ENCODE measurements at regions not wholly inside any gene's neighbourhood (a gene's known extent, or its start where the extent isn't known, plus 50 kb on each side); places are given as distances from the start of the nearest gene placed in this dataset.

DNA sequence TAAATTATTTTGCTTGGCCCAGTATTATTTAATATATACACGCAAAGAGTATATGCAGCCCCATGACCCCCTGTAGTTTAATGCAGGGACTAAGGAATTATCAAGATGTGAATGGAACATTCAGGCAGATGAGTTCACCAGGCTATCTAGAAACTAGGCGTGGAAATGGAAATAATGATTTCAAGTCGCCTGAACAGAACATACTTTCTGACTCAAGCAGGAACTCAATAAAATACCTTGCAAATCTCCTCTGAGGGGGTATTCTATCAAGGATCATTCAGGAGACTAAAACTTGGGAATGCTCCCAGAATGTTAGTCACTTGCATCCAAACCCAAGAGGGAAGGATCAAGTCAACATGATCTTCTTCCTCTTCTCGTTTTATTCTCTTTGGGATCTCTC lies 59.6 kb upstream of the RASSF6 start:
- DNase-seq (ENCODE audit: extremely low spot score, unreplicated experiment): no peak
- no peak overlapping the region for H3K4me3 Mint-ChIP-seq (ENCODE audit: unreplicated experiment)
- TF ChIP-seq, protein P1, sequence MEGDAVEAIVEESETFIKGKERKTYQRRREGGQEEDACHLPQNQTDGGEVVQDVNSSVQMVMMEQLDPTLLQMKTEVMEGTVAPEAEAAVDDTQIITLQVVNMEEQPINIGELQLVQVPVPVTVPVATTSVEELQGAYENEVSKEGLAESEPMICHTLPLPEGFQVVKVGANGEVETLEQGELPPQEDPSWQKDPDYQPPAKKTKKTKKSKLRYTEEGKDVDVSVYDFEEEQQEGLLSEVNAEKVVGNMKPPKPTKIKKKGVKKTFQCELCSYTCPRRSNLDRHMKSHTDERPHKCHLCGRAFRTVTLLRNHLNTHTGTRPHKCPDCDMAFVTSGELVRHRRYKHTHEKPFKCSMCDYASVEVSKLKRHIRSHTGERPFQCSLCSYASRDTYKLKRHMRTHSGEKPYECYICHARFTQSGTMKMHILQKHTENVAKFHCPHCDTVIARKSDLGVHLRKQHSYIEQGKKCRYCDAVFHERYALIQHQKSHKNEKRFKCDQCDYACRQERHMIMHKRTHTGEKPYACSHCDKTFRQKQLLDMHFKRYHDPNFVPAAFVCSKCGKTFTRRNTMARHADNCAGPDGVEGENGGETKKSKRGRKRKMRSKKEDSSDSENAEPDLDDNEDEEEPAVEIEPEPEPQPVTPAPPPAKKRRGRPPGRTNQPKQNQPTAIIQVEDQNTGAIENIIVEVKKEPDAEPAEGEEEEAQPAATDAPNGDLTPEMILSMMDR (IDR thresholded peaks at IDR 0.05): no peak
- no peaks in the 10 kb centered on the region for H3K27me3 Mint-ChIP-seq (ENCODE audit: unreplicated experiment)
- H3K36me3 Mint-ChIP-seq (ENCODE audit: unreplicated experiment): no peaks in the 10 kb centered on the region
- peaks cover 54% of the 10 kb centered on the region for H3K4me1 Mint-ChIP-seq (ENCODE audit: unreplicated experiment)
- peak overlapping the region; percentile 35 for H3K27ac Mint-ChIP-seq (ENCODE audit: unreplicated experiment)
- no peaks in the 10 kb centered on the region for H3K9me3 Mint-ChIP-seq (ENCODE audit: unreplicated experiment)

- no peak for DNase-seq (ENCODE audit: extremely low spot score, unreplicated experiment)
- Mint-ChIP-seq H3K9me3 (ENCODE audit: unreplicated experiment) (no peaks in the 10 kb centered on the region), H3K4me1 (ENCODE audit: unreplicated experiment) (peaks cover 42% of the 10 kb centered on the region), H3K36me3 (ENCODE audit: unreplicated experiment) (no peaks in the 10 kb centered on the region), H3K27me3 (ENCODE audit: unreplicated experiment) (no peaks in the 10 kb centered on the region), H3K4me3 (ENCODE audit: unreplicated experiment) (no peak overlapping the region), H3K27ac (ENCODE audit: unreplicated experiment) (no peak overlapping the region)
- TF ChIP-seq, protein P1 (IDR thresholded peaks at IDR 0.05): no peak
Observed at GRCh38 chr4:73681776-73682175, 58.6 kb upstream of the CXCL8 start.

GRCh38 chr4:73682508-73682907 lies 57.9 kb upstream of the CXCL8 start:
- H3K4me3 Mint-ChIP-seq (ENCODE audit: unreplicated experiment): no peak overlapping the region
- H3K27ac Mint-ChIP-seq (ENCODE audit: unreplicated experiment): no peak overlapping the region
- H3K9me3 Mint-ChIP-seq (ENCODE audit: unreplicated experiment): peaks cover 3% of the 10 kb centered on the region
- peaks cover 38% of the 10 kb centered on the region for H3K4me1 Mint-ChIP-seq (ENCODE audit: unreplicated experiment)
- DNase-seq (ENCODE audit: extremely low spot score, unreplicated experiment): no peak
- H3K27me3 Mint-ChIP-seq (ENCODE audit: unreplicated experiment): no peaks in the 10 kb centered on the region
- no peaks in the 10 kb centered on the region for H3K36me3 Mint-ChIP-seq (ENCODE audit: unreplicated experiment)
- TF ChIP-seq, protein P1 (IDR thresholded peaks at IDR 0.05): no peak

- Mint-ChIP-seq H3K36me3 (ENCODE audit: unreplicated experiment) (no peaks in the 10 kb centered on the region), H3K27ac (ENCODE audit: unreplicated experiment) (no peak overlapping the region), H3K27me3 (ENCODE audit: unreplicated experiment) (no peaks in the 10 kb centered on the region), H3K4me1 (ENCODE audit: unreplicated experiment) (peaks cover 35% of the 10 kb centered on the region), H3K4me3 (ENCODE audit: unreplicated experiment) (no peak overlapping the region), H3K9me3 (ENCODE audit: unreplicated experiment) (peaks cover 3% of the 10 kb centered on the region)
- no peak for DNase-seq (ENCODE audit: extremely low spot score, unreplicated experiment)
- TF ChIP-seq, protein P1 (IDR thresholded peaks at IDR 0.05): no peak
Observed at GRCh38 chr4:73683033-73683432, 57.3 kb upstream of the CXCL8 start.

DNA sequence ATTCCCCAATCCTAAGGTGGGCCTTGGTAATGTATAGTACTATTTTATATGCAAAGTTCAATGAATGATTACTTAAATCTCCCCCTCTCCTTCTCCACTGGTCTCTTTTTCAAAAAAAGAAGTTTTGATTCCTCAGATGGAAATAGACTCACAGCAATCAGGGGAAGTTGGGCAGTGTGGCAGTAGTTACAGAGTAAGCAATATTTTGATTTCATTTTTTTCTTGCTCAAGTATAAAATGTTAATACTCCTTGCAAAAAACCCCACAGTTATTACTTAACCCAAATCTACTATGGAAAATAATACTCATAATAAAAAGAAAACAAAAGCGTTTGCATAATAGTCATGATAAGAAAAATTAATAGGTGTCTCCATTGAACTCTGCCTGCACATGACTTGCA lies 56.9 kb upstream of the CXCL8 start:
- no peak for DNase-seq (ENCODE audit: extremely low spot score, unreplicated experiment)
- Mint-ChIP-seq H3K36me3 (ENCODE audit: unreplicated experiment) (no peaks in the 10 kb centered on the region), H3K27ac (ENCODE audit: unreplicated experiment) (no peak overlapping the region), H3K27me3 (ENCODE audit: unreplicated experiment) (no peaks in the 10 kb centered on the region), H3K4me3 (ENCODE audit: unreplicated experiment) (no peak overlapping the region), H3K9me3 (ENCODE audit: unreplicated experiment) (peaks cover 3% of the 10 kb centered on the region), H3K4me1 (ENCODE audit: unreplicated experiment) (peaks cover 35% of the 10 kb centered on the region)
- TF ChIP-seq, protein P1 (IDR thresholded peaks at IDR 0.05): no peak

Measured in osteocyte (in vitro differentiated cells).